ENCODE measurements at regions not wholly inside any gene's neighbourhood (a gene's known extent, or its start where the extent isn't known, plus 50 kb on each side); places are given as distances from the start of the nearest gene placed in this dataset.

- TF ChIP-seq CTCF (IDR thresholded peaks at IDR 0.05): no peak
- Histone ChIP-seq H3K27me3 (no peaks in the 10 kb centered on the region), H3K9me3 (no peaks in the 10 kb centered on the region), H3K36me3 (no peaks in the 10 kb centered on the region), H3K27ac (no peak overlapping the region), H3K4me1 (no peaks in the 10 kb centered on the region), H3K4me3 (no peak overlapping the region)
- ATAC-seq (no peak), DNase-seq (no peak)
- intact Hi-C loops (cut with DNase I): no loop called here
Measured at GRCh38 chr2:125593036-125593435, 1062.9 kb upstream of the GYPC start.

- DNase-seq (no peak), ATAC-seq (no peak)
- H3K27me3 ChIP-seq: no peaks in the 10 kb centered on the region
- no peak overlapping the region for H3K27ac ChIP-seq
- H3K36me3 ChIP-seq: no peaks in the 10 kb centered on the region
- no peaks in the 10 kb centered on the region for H3K4me1 ChIP-seq
- H3K4me3 ChIP-seq: no peak overlapping the region
- intact Hi-C loops (cut with DNase I): no loop called here
- H3K9me3 ChIP-seq: no peaks in the 10 kb centered on the region
- no peak for TF ChIP-seq CTCF (IDR thresholded peaks at IDR 0.05)
Measured at GRCh38 chr2:125596612-125597011, 1059.3 kb upstream of the GYPC start.

DNA sequence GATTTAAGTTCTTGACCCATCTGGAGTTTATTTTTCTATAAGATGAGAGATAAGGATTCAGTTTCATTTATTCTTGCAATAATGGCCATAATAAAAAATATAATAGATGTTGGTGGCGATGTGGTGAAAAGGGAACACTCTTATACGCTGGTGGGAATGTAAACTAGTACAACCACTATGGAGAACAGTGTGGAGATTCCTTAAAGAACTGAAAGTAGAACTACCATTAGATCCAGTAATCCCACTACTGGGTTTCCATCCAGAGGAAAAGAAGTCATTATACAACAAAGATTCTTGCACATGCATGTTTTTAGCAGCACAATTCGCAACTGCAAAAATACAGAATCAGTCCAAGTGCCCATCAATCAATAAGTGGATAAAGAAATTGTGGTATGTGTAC, 1040.5 kb upstream of the GYPC start:
- no peak for TF ChIP-seq CTCF (IDR thresholded peaks at IDR 0.05)
- H3K36me3 ChIP-seq: no peaks in the 10 kb centered on the region
- ATAC-seq (no peak), DNase-seq (no peak)
- intact Hi-C loops (cut with DNase I): no loop called here
- no peaks in the 10 kb centered on the region for H3K27me3 ChIP-seq
- H3K4me3 ChIP-seq: no peak overlapping the region
- no peaks in the 10 kb centered on the region for H3K9me3 ChIP-seq
- H3K27ac ChIP-seq: no peak overlapping the region
- no peaks in the 10 kb centered on the region for H3K4me1 ChIP-seq

DNA sequence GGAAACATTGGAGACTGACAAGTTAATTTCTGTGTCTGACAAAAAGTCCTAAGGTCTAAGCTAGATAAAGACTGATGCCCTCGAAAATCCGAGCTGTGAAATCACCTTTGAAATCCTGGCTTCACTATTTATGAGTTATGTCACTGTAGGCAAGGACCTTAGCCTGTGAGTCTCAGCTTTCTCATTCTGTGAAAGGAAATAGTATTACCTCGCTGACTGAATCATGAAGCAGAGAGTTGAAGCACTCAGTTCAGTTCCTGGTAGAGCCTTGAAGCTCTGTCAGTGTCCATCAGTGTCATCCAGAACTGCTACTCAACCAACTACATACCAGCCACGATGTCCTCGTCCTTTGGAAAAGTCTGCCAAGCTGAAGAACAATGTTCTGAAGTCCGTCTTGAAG, 1025.6 kb upstream of the GYPC start:
- Histone ChIP-seq H3K27ac (no peak overlapping the region), H3K36me3 (no peaks in the 10 kb centered on the region), H3K9me3 (no peaks in the 10 kb centered on the region), H3K4me3 (no peak overlapping the region), H3K27me3 (no peaks in the 10 kb centered on the region), H3K4me1 (no peaks in the 10 kb centered on the region)
- intact Hi-C loops (cut with DNase I): no loop called here
- TF ChIP-seq CTCF (IDR thresholded peaks at IDR 0.05): no peak
- DNase-seq (no peak), ATAC-seq (no peak)

- H3K9me3 ChIP-seq: no peaks in the 10 kb centered on the region
- no peaks in the 10 kb centered on the region for H3K4me1 ChIP-seq
- DNase-seq (no peak), ATAC-seq (no peak)
- H3K27me3 ChIP-seq: no peaks in the 10 kb centered on the region
- no peaks in the 10 kb centered on the region for H3K36me3 ChIP-seq
- intact Hi-C loops (cut with DNase I): no loop called here
- no peak overlapping the region for H3K27ac ChIP-seq
- no peak for TF ChIP-seq CTCF (IDR thresholded peaks at IDR 0.05)
- no peak overlapping the region for H3K4me3 ChIP-seq
Measured at GRCh38 chr2:125634662-125635061, 1021.3 kb upstream of the GYPC start.

GRCh38 chr2:125638345-125638744, 1017.6 kb upstream of the GYPC start:
- Histone ChIP-seq H3K27me3 (no peaks in the 10 kb centered on the region), H3K36me3 (no peaks in the 10 kb centered on the region), H3K4me1 (no peaks in the 10 kb centered on the region), H3K4me3 (no peak overlapping the region), H3K9me3 (no peaks in the 10 kb centered on the region), H3K27ac (no peak overlapping the region)
- intact Hi-C loops (cut with DNase I): no loop called here
- TF ChIP-seq CTCF (IDR thresholded peaks at IDR 0.05): no peak
- DNase-seq: no peak
- ATAC-seq: no peak

Measured in upper lobe of right lung (tissue), 1 donor.